Choroid plexus epithelial cell (primary cell): ENCODE measurements at regions not wholly inside any gene's neighbourhood (a gene's known extent, or its start where the extent isn't known, plus 50 kb on each side); places are given as distances from the start of the nearest gene placed in this dataset.

ENCODE experiments used
- DNase-seq: peaks from one replicate; pipeline ENCODE4 v3.0.0-alpha.2; 2010; ENCODE audit warnings: low read depth
- H3K4me3 ChIP-seq: 2 replicates; pipeline ENCODE4 v1.5.1; 2011; ENCODE audit warnings: low read depth, mild to moderate bottlenecking, control low read depth, low read length, moderate library complexity
- CTCF ChIP-seq: conservative IDR thresholded peaks from 2 replicates; pipeline ENCODE4 v1.5.1; 2011; ENCODE audit warnings: low read depth, mild to moderate bottlenecking, control low read depth, inconsistent platforms, low read length, moderate library complexity

GRCh38 chr2:240327566-240327965 is 107.9 kb upstream of the GPC1 start:
- DNase-seq, result no peak

GRCh38 chr2:240328526-240328925 is 106.9 kb upstream of the GPC1 start:
- DNase-seq, result no peak
- H3K4me3 ChIP-seq, result no peak overlapping the region
- TF ChIP-seq CTCF, result no peak

More at GRCh38 chr2:240327566-240327965, 107.9 kb upstream of the GPC1 start:
- no peak overlapping the region for H3K4me3 ChIP-seq
- TF ChIP-seq CTCF, result no peak

- no peak overlapping the region for H3K4me3 ChIP-seq
- no peak for TF ChIP-seq CTCF
- no peak for DNase-seq
Observed at GRCh38 chr2:240329116-240329665, 106.3 kb upstream of the GPC1 start.

GRCh38 chr2:240329778-240330177 is 105.7 kb upstream of the GPC1 start:
- no peak for TF ChIP-seq CTCF
- H3K4me3 ChIP-seq, result no peak overlapping the region
- DNase-seq, result no peak

- no peak overlapping the region for H3K4me3 ChIP-seq
- DNase-seq, result no peak
- no peak for TF ChIP-seq CTCF
Observed at GRCh38 chr2:240333985-240334384, 101.5 kb upstream of the GPC1 start.

GRCh38 chr2:240335061-240335460 is 100.4 kb upstream of the GPC1 start:
- no peak for TF ChIP-seq CTCF
- no peak for DNase-seq
- no peak overlapping the region for H3K4me3 ChIP-seq

- no peak for TF ChIP-seq CTCF
- no peak overlapping the region for H3K4me3 ChIP-seq
- DNase-seq, result no peak
Observed at GRCh38 chr2:240336820-240337427, 98.5 kb upstream of the GPC1 start.
